Right atrium auricular region (tissue), 2 donors: ENCODE measurements at regions not wholly inside any gene's neighbourhood (a gene's known extent, or its start where the extent isn't known, plus 50 kb on each side); places are given as distances from the start of the nearest gene placed in this dataset.
"Not testable (repeated sequence)": the region's sequence is repeated elsewhere in the genome, so short reads cannot be mapped to it uniquely, and the experiment has no call there.

Experiments used
- DNase-seq: peaks from one replicate; pipeline ENCODE4 v3.0.0-alpha.2; 2019; ENCODE audit warnings: low spot score
- H3K27ac ChIP-seq, 2 donors: fragments of 200-600 bp; sonication (generic); 1 replicate in 1 of 2; 2 replicates in 1 of 2; pipeline ENCODE4 v1.5.1; 2016 to 2019
- H3K27me3 ChIP-seq, 2 donors: fragments of 200-600 bp; sonication (generic); one replicate each; pipeline versions ENCODE4 v1.5.1 to v1.6.0; 2017 to 2019
- H3K36me3 ChIP-seq: fragments of 200-600 bp; sonication (generic); one replicate; pipeline ENCODE4 v1.5.1; 2016
- H3K4me1 ChIP-seq, 2 donors: fragments of 200-600 bp; sonication (generic); one replicate each; pipeline versions ENCODE4 v1.5.1 to v1.6.0; 2017 to 2019
- H3K4me3 ChIP-seq, 2 donors: fragments of 200-600 bp; sonication (generic); 1 replicate in 1 of 2; 2 replicates in 1 of 2; pipeline ENCODE4 v1.5.1; 2017 to 2019; ENCODE audit warnings: mild to moderate bottlenecking in 1 of 2, moderate library complexity in 1 of 2
- H3K9me3 ChIP-seq, 2 donors: fragments of 200-600 bp; sonication (generic); one replicate each; pipeline ENCODE4 v1.5.1; 2019
- TF ChIP-seq, protein P1 (sequence below), 2 donors: fragments of 200-600 bp; sonication (generic); IDR thresholded peaks; one replicate each; pipeline ENCODE4 v1.5.1; 2019; ENCODE audit warnings: antibody characterized with exemption in 2 of 2

DNA sequence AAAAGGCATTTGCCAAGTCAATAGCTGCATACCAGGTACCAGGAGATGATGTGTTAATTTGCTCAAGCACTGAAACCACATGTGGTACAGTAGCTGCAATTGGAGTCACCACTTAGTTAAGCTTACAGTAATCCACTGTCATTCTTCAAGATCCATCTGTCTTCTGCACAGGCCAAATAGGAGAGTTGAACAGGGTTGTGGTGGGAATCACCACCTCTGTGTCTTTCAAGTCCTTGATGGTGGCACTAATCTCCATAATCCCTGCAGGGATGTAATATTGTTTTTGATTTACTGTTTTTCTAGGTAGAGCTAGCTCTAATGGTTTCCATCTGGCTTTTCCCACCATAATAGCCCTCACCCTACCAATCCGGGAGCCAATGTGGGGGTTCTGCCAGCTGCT lies 91.9 kb downstream of the FCRL5 start:
- TF ChIP-seq, protein P1, sequence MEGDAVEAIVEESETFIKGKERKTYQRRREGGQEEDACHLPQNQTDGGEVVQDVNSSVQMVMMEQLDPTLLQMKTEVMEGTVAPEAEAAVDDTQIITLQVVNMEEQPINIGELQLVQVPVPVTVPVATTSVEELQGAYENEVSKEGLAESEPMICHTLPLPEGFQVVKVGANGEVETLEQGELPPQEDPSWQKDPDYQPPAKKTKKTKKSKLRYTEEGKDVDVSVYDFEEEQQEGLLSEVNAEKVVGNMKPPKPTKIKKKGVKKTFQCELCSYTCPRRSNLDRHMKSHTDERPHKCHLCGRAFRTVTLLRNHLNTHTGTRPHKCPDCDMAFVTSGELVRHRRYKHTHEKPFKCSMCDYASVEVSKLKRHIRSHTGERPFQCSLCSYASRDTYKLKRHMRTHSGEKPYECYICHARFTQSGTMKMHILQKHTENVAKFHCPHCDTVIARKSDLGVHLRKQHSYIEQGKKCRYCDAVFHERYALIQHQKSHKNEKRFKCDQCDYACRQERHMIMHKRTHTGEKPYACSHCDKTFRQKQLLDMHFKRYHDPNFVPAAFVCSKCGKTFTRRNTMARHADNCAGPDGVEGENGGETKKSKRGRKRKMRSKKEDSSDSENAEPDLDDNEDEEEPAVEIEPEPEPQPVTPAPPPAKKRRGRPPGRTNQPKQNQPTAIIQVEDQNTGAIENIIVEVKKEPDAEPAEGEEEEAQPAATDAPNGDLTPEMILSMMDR (IDR thresholded peaks at IDR 0.05) = no peak
- H3K4me1 ChIP-seq = no peaks in the 10 kb centered on the region
- no peaks in the 10 kb centered on the region for H3K36me3 ChIP-seq
- no peaks in the 10 kb centered on the region for H3K27me3 ChIP-seq
- no peak overlapping the region for H3K4me3 ChIP-seq
- no peak overlapping the region for H3K27ac ChIP-seq
- no peaks in the 10 kb centered on the region for H3K9me3 ChIP-seq
- DNase-seq = no peak

DNA sequence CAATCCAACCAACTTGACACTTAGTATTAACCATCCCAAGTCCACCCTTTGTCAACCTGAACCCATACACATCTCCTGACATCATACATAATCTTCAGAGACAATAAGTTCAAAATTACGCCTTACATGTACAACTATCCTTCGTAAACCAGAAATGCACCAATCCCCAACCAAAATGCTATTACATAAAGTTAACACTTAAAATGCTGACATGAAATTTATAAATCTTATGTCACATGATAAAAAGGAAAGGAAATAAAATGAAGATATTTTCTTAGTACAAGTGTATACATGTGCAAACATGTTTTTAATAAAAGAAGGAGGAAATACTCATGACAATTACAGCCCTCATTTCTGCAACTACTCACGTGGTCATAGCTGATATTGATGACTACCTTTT lies 95.0 kb downstream of the FCRL5 start:
- Histone ChIP-seq H3K9me3 (no peaks in the 10 kb centered on the region), H3K27ac (no peak overlapping the region), H3K36me3 (no peaks in the 10 kb centered on the region), H3K27me3 (no peaks in the 10 kb centered on the region), H3K4me3 (no peak overlapping the region), H3K4me1 (no peaks in the 10 kb centered on the region)
- TF ChIP-seq, protein P1 (IDR thresholded peaks at IDR 0.05) = no peak
- no peak for DNase-seq

DNA sequence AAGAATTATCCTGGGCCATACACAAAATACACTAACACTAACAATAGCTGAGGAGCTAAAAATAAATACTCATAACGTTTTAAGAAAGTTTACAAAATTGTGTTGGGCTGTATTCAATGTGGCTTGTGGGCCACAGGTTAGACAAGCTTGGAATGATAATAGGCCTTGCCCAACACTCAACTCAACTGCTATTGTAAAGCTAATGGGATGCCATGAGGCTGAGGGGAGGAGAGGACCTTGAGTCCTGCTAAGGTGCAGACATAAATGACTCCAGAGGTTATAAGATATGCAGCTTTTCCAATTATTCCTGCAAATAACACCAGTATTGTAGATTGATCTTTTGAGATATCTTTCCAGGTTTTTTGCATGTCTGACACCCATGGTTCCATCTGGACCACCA lies 97.0 kb downstream of the FCRL5 start:
- H3K36me3 ChIP-seq = no peaks in the 10 kb centered on the region
- no peak overlapping the region for H3K4me3 ChIP-seq
- no peaks in the 10 kb centered on the region for H3K4me1 ChIP-seq
- no peak overlapping the region for H3K27ac ChIP-seq
- H3K9me3 ChIP-seq = no peaks in the 10 kb centered on the region
- DNase-seq = no peak
- H3K27me3 ChIP-seq = no peaks in the 10 kb centered on the region
- TF ChIP-seq, protein P1 (IDR thresholded peaks at IDR 0.05) = no peak

DNA sequence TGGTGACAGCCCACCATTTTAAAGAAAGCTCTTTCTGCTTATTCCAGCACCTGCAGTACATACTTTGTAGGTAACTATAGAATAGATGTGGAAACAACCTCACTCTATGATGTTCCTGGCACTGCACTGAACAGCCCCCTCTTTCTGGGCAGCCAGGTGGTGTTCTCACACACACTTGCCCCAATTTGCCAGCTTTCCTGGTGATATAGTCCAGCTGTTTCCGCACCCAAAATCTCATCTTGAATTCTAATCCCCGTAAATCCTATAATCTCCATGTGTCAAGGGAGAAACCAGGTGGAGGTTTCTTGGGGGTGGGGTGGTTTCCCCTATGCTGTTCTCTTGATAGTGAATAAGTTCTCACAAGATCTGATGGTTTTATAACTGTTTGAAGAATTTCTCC lies 102.2 kb downstream of the FCRL5 start:
- Histone ChIP-seq H3K27me3 (no peaks in the 10 kb centered on the region), H3K4me1 (no peaks in the 10 kb centered on the region), H3K4me3 (no peak overlapping the region), H3K27ac (no peak overlapping the region), H3K36me3 (no peaks in the 10 kb centered on the region), H3K9me3 (no peaks in the 10 kb centered on the region)
- TF ChIP-seq, protein P1 (IDR thresholded peaks at IDR 0.05) = no peak
- no peak for DNase-seq

DNA sequence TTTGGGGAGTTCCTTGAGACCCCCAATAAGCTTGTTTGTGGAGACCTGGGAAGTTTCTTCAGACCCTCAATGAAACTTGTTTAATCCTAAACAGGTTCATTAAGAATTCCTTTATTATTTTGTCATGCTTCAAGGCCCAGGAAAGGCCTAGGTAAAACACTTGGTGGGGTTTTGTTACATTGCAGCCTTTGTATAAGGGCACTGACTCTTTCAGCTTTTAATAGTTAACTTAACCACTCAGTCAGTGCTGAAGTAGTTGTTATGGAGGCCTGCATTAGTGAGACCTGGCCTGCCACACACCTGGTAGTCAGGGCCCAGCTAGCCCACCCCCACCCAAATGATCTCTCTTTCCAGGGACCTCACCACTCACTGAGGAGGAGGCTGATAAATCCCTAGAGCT lies 103.7 kb downstream of the FCRL5 start:
- Histone ChIP-seq H3K27me3 (no peaks in the 10 kb centered on the region), H3K4me1 (no peaks in the 10 kb centered on the region), H3K9me3 (no peaks in the 10 kb centered on the region), H3K4me3 (no peak overlapping the region), H3K36me3 (no peaks in the 10 kb centered on the region), H3K27ac (no peak overlapping the region)
- TF ChIP-seq, protein P1 (IDR thresholded peaks at IDR 0.05) = no peak
- no peak for DNase-seq

DNA sequence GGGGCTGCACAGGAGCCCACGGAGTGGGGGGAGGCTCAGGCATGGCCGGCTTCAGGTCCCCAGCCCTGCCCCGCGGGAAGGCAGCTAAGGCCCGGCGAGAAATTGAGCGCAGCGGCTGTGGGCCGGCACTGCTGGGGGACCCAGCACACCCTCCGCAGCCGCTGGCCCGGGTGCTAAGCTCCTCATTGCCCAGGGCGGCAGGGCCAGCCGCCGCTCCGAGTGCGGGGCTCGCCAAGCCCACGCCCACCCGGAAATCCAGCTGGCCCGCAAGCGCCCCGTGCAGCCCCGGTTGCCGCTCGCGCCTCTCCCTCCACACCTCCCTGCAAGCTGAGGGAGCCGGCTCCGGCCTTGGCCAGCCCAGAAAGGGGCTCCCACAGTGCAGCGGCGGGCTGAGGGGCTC lies 106.0 kb downstream of the FCRL5 start:
- H3K36me3 ChIP-seq, H3K9me3 ChIP-seq, H3K4me3 ChIP-seq, H3K27me3 ChIP-seq, H3K27ac ChIP-seq, H3K4me1 ChIP-seq, DNase-seq: not testable (repeated sequence)

DNA sequence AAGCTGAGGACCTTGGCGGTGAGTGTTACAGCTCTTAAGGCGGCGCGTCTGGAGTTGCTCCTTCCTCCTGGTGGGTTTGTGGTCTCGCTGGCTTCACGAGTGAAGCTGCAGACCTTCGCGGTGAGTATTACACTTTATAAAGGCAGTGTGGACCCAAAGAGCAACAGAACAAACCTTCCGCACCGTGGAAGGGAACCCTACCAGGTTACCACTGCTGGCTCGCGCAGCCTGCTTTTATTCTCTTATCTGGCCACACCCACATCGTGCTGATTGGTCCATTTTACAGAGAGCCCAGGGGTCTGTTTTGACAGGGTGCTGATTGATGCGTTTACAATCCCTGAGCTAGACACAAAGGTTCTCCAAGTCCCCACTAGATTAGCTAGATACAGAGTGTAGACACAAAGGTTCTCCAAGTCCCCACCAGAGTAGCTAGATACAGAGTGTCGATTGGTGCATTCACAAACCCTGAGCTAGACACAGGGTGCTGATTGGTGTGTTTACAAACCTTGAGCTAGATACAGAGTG lies 106.6 kb downstream of the FCRL5 start:
- not testable (repeated sequence) for H3K4me1 ChIP-seq, H3K4me3 ChIP-seq, DNase-seq, H3K9me3 ChIP-seq, H3K27ac ChIP-seq, H3K36me3 ChIP-seq, H3K27me3 ChIP-seq
